GM20431 (cell line): ENCODE measurements at regions not wholly inside any gene's neighbourhood (a gene's known extent, or its start where the extent isn't known, plus 50 kb on each side); places are given as distances from the start of the nearest gene placed in this dataset.

Experiments used
- in situ Hi-C: fragments of 300-500 bp; cut with MseI, MboI; formaldehyde crosslinking; loops from one replicate; pipeline ENCODE4 v1.15.0; 2020; ENCODE audit warnings: low sequenced_read_pairs; ENCODE audit not compliant: unreplicated experiment

DNA sequence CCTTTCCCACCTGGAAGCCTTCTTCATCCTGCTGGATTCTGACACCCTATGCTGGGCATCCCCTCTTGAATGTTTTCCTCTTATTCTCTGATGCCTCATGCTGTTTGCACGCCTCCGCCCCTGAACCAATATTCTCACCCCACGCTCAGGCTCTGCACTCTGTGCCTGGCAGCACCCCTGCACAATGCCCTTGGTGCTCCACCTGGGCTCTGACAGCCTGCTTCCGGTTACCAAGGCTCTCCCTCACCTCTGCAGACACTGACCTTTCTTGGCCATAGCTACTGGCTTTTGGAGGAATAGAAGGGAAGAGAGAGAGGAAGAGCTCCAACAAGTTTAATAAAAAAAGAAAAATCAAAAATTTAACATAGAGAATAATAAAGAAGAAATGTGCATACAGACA lies 108.7 kb upstream of the SHB start:
- in situ Hi-C loops, result loop anchor here (25.0 kb wide), 1 partner anchor 110 kb away; no protein-coding TSS in a partner anchor

DNA sequence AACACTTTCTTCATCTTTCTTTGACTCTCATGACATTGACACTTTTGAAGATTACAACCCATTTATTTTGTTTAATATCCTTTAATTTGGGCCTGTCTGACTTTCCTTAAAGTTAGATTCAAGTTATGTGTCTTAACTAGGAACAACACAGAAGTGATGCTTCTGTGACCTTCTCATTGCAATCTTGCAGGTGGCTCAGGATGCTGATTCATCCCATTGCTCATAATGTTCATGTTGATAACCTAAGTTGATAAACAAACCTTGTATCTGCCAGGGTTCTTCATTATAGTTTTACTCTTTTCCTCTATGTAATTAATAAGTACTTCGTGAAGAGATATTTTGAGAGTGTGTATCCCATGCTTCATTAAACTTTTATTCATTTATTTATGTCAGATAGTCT lies 107.2 kb upstream of the SHB start:
- in situ Hi-C loops, result loop anchor here (25.0 kb wide), 1 partner anchor 111 kb away; no protein-coding TSS in a partner anchor

DNA sequence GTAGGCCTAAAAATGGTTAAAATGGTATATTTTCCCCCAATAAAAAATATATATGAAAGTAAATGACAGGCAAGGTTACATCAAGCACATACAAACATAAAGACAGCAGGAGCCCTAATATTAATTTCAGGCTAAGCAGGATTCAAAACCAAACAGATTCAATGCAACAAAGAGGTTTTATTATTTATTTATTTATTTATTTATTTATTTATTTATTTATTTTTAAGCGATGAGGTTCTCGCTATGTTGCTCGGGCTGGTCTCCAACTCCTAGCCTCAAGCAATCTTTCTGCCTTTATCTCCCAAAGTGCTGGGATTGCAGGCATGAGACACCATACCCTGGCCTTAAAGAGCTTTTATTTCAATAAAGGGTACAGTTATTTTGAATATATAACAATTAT lies 106.4 kb upstream of the SHB start:
- in situ Hi-C loops, result loop anchor here (25.0 kb wide), 1 partner anchor 112 kb away; no protein-coding TSS in a partner anchor

DNA sequence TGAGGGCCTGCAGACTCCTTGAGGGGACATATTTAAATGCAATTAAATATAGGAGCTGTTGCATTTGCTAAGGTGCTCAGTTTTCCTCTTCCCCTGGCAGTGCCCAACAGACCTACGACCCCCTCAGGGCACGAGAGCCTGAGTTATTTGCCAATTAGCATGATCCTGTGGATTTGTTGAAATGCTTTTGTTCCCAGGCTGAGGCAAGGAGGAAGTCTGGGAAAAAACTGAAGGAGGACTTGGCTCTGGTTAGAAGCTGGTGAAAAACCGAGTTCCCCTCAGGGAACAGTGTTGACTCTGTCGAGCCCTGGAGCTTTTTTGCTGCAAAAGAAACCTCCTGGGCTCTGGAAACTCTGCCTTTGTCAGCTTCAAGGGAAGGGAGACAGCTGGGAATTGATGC lies 103.6 kb upstream of the SHB start:
- in situ Hi-C loops, result loop anchor here (25.0 kb wide), 2 partner anchors 190 to 260 kb away; partner anchors contain the start of gene SLC25A51

DNA sequence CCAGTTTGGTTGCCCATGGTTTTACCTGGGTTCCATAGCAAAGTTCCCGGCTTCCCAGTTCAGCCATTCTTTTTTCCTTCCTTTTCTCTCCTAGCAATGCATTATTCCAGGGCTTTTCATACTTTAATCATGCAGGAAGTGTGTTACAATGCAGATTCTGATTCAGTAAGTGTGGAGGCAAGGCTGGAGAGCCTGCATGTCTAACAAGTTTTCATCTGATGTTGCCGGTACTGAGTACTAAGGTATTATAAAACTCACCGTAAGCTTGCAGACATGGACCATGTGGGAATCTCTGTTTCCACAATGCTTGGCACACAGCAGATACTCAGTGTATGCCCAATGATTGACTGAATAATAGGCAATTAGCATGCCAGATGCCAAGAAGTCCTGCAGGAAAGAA lies 102.9 kb upstream of the SHB start:
- in situ Hi-C loops, result loop anchor here (25.0 kb wide), 2 partner anchors 190 to 260 kb away; partner anchors contain the start of gene SLC25A51

DNA sequence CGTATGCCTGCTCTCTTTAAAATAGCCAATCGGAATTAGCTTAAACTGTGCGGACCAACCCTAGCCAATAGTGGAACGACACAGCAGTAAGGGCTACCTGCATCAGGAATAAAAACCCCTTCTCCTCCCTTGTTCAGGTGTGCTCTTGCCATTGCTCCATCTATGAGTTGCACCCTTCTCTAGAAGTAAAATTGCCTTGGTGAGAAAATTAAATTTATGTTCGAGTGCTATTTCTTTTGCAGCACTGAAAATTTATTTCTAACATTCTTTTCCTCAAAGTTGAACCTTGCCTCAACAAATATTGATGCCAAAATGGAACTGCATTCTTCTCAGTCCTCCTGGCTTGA lies 102.5 kb upstream of the SHB start:
- in situ Hi-C loops, result loop anchor here (25.0 kb wide), 2 partner anchors 191 to 259 kb away; partner anchors contain the start of gene SLC25A51

DNA sequence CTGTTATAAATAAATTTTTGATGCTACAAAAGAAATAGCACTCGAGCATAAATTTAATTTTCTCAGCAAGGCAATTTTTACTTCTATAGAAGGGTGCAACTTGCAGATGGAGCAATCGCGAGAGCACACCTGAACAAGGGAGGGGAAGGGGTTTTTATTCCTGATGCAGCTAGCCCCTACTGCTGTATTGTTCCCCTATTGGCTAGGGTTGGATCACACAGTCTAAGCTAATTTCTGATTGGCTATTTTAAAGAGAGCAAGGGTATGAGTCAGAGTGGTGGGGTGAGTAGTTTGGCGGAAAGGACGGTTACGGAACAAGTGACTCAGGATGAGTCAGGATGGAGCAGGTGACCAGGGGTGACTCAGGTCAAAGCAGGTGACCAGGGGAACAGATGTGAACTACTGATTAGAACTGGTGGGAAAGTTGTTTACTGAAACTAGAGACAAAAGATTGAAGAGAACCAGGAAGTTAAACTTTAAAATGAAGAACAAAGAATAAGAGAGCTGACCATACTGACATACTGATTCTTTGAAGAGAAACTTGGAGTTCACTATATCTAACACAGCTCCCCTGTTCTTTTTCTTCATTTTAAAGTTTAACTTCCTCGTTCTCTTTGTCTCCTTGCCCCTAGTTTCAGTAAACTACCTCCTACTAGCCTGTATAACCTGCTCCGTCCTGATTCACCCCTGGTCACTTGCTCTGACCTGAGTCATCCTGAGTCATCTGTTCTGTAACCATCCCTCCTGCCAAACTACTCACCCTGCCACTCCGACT lies 101.9 kb upstream of the SHB start:
- in situ Hi-C loops, result loop anchor here (25.0 kb wide), 2 partner anchors 191 to 259 kb away; partner anchors contain the start of gene SLC25A51

DNA sequence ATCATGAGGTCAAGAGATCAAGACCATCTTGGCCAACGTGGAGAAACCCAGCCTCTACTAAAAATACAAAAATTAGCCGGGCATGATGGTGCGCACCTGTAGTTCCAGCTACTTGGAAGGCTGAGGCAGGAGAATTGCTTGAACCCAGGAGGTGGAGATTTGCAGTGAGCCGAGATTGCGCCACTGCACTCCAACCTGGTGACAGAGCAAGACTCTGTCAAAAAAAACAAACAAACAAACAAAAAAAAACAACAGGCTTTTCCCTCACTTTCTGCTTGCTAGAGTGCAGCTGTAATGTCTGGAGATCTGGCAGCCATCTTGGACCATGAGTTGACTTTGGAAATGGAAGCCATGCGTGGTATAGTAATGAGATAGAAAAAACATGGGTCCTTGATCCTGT lies 101.1 kb upstream of the SHB start:
- in situ Hi-C loops, result loop anchor here (25.0 kb wide), 2 partner anchors 192 to 258 kb away; partner anchors contain the start of gene SLC25A51

DNA sequence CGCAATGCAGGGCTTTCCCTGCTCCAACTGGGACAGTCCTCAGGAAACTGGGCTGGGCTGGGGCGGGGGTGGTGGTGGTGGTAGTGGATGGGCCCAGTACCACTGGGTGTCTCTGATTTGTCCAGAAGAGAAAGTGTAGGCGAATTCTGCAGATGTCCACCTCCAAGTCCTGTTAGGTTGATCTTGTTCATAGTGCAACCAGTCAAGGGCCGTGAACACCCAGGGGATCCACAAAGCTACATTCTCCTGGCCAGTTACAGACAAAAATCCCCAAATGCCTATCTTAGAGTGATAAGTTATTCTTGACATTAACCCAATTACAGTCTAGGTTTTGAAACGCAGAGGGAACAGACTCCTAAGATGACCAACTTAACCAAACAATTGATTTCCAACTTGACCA lies 97.5 kb upstream of the SHB start:
- in situ Hi-C loops, result loop anchor here (25.0 kb wide), 2 partner anchors 196 to 254 kb away; partner anchors contain the start of gene SLC25A51

DNA sequence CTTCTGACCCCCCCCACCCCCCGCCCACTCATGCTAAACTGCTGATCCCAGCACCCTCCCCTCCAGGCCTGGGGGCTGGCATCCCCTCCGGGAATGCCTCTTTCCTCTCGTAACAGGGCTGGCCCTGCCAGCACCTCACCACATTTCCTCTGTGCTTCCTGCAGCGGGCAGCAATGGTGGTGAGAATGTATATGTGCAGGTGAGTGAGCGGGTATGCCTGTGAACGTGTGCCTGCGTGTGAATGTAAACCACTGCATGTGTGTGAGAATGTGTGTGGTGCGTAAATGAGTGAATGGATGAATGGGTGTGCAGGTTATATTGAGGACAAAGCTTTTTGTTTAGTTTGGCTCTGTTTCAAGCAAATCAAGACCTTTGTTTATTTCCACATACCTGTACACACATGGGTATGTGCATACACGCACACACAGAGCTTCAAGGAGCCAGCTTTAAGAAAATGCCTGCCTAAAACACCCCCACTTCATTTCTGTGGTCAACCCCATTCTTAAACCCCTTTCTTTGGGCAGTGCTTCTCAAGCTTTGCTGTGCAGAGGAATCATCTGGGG lies 95.7 kb upstream of the SHB start:
- in situ Hi-C loops, result loop anchor here (25.0 kb wide), 2 partner anchors 198 to 252 kb away; partner anchors contain the start of gene SLC25A51

DNA sequence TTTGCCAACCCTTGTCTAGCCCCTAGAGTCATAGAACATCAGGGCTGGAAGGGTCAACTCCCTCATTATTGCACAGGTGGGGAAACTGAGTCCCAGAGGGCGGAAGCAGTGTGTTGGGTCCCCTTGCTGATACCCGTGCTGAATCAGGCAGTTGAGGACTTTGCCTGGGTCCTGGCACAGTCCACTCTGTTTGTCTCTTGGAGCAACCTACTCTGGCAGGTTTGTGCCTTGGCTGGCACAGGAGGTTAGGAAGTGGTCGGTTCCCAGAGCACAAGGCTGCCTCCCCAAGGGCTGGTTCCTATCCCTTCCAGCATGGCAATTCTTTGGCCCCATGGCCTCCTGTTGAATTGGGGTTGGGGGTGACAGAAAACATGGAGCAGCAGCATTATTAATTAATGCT lies 94.5 kb upstream of the SHB start:
- in situ Hi-C loops, result loop anchor here (25.0 kb wide), 2 partner anchors 199 to 251 kb away; partner anchors contain the start of gene SLC25A51

DNA sequence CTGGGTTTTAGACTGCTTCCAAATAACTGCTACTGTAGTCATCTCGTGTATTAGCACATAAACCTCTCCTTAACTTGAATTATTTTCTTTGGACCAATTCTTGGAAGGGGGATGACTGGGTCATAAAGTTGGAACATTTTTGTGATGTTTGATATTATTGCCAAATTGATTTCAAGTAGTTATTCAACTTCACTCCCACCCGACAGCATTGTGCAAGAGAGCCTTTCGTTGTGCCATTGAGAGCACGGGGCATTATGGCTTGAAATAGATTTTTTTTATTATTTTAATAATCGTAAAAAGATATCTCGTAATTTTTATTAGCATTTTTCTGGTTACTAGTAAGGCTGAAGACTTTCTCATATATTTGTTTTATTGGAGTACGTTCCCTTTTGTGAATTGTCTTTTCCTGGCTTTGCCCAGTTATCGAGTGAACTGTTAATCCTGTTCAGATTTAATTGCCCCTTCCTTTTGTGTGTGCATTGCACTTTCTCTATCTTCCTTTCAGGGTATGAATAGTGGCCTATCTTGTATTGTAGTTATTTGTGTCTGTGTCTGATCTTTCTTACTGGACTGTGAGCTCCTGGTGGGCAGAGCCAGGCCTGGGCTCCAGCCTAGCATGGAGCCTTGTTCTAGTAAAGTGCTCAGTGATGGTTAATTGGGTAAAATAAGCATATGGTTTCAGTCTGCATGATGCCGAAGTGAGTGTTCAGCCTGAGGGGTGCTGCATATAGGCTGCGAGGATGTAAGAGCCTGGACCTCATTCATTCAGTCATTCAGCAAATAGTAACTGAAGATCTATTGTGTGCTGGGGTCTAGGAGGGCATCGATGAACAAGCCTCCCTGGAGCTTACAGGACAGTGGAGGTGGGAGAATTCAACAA lies 93.5 kb upstream of the SHB start:
- in situ Hi-C loops, result loop anchor here (25.0 kb wide), 2 partner anchors 200 to 250 kb away; partner anchors contain the start of gene SLC25A51

DNA sequence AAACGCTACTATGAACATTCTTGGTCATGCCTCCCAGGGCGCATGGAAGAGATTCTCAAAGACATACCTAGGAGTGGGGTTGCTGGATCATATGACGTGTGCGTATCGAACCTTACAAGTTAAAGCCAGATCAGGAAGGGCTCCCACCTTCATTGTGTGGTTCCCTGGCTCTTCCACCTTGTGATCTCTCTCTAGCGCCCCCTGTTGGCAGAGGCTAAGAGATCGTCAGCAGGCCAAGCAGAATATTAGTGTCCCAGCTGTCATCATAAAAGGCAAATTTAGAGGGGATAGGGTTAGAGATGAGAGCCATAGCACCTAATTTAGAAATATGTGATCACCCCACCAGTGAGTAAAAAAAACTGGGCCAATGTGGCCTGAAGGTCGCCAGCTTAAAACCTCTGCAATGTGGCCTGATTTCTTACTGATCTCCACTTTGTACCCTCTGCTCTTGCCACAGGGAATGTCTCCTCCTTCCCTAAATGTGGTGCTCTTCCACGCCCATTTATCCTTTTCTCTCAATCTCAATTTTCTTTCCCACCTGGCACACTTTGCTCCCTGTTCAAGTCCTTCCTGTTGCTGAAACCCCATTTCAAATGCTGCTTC lies 91.7 kb upstream of the SHB start:
- in situ Hi-C loops, result loop anchor here (25.0 kb wide), 2 partner anchors 202 to 248 kb away; partner anchors contain the start of gene SLC25A51

DNA sequence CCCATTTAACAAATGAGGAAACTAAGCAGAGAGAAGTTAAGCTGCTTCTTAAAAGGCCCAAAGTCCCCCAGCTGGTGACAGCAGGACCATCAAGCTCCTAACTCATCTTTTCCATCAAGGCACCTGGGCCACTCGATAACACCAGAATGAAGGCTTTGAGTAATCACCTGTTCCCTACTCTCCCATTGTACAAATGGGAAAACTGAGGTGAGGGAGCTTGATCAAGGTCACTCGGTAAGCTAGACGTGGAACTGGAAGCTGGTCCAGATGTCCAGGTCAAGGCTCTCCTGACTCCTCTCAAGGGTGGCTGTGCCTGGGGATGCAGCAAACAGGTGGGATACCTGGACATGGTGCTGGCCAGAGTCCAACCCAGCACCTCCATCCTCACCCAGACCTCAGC lies 90.6 kb upstream of the SHB start:
- in situ Hi-C loops, result loop anchor here (25.0 kb wide), 2 partner anchors 203 to 247 kb away; partner anchors contain the start of gene SLC25A51

DNA sequence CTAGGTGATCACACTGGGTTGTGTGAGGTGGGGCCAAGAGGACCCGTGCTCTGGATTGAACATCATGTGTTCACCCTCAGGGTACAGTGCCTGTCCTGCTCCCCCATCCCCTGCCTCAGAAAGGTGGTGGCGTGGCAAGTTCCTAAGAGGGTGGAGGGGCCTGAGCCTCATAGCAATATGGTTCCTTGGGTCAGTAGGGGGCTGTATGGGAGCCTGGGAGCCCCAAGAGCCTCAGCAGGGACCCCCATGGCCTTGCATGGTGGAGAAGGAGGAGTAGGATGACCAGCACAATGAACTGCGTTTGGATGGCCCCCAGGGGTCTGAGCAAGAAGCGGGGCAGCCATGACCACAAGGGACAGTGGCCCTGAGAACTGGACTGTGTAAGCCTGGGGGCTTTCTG lies 89.6 kb upstream of the SHB start:
- in situ Hi-C loops, result loop anchor here (25.0 kb wide), 2 partner anchors 204 to 246 kb away; partner anchors contain the start of gene SLC25A51

DNA sequence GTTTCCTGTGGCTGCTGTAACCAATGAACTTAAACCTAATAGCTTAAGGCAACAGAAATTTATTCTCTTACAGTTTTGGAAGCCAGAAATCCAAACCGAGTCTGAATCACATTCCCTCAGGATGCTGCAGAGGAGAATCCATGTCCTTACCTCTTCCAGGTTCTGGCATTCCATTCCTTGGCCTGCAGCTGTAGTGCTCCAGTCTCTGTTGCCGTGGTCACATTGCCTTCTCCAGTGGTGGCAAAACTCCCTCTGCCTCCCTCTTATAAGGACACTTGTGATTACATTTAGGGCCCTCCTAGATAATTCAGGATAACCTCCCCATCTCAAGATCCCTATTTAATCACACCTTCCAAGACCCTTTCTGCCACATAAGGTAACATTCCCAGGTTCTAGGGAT lies 88.7 kb upstream of the SHB start:
- in situ Hi-C loops, result loop anchor here (25.0 kb wide), 2 partner anchors 205 to 245 kb away; partner anchors contain the start of gene SLC25A51

DNA sequence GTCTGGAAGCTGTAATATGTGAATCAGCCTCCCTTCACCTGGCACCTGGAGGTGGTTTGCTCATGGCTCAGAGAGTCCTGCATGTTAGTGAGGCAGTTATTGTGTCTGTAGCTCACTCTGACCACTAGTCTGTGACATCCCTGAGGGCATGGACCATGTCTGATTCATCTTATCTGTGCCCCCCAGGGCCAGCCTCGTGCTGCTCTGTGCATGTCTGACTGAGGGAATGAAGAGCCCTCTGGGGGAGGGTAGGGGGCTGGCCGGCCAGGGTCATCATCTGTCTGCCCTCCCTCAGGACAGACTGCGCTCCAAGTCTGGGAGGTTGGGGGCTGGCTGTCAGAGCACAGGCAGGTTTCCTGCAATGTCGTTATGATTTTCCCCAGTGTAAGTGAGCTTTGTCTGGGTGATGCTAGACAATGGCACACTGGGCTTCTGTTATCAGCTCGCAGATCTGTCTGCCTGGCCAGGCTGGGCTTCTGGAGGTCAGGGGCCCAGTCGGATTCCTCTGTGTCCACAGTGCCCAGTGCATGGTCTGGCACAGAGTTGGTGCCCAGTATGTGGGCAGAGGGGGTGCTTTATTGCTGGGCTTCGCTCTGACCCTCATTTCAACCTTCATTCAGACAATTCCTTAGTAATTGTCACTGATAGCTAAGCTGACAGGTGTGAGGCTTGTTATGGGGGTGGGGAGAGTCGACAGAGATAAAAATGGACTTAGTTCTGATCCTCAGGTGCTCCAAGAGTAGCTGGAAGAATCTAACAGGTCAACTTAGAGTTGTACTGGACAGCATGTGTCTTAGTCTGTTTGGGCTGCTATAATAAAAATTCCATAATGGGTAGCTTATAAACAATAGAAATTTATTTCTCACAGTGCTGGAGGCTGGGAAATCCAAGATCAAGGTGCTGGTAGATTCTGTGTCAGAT lies 85.7 kb upstream of the SHB start:
- in situ Hi-C loops, result loop anchor here (25.0 kb wide), 2 partner anchors 208 to 242 kb away; partner anchors contain the start of gene SLC25A51

DNA sequence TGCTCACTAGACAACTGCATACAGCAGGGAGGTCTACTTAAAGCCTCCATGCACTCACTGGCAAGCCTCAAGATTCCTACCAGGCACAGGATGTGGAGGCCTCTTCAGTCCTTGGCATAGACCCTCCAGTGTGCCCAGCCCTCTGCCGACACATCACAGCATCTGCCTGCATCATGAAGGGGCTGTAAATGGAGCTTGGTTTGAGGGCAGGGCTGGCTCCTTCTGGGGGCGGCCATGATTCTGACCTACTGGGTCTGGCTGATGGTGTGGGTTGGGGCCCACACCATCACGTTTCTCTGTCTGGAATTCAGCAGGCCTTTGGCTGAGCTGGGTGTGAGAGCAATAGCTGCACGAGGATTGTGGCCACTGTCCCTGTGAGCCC lies 84.9 kb upstream of the SHB start:
- in situ Hi-C loops, result loop anchor here (25.0 kb wide), 2 partner anchors 208 to 242 kb away; partner anchors contain the start of gene SLC25A51
